Testis (tissue), 2 donors: ENCODE measurements at regions not wholly inside any gene's neighbourhood (a gene's known extent, or its start where the extent isn't known, plus 50 kb on each side); places are given as distances from the start of the nearest gene placed in this dataset.

ENCODE experiments used
- DNase-seq: peaks from one replicate; pipeline ENCODE4 v3.0.0-alpha.2; 2019
- H3K27ac ChIP-seq, 2 donors: fragments of 200-600 bp; sonication (generic); one replicate each; pipeline ENCODE4 v1.5.1; 2019
- H3K27me3 ChIP-seq: fragments of 200-600 bp; sonication (generic); one replicate; pipeline ENCODE4 v1.5.1; 2019
- H3K36me3 ChIP-seq: fragments of 200-600 bp; sonication (generic); one replicate; pipeline ENCODE4 v1.5.1; 2017; ENCODE audit warnings: low read depth; ENCODE audit errors: missing control alignments
- H3K4me1 ChIP-seq: fragments of 200-600 bp; sonication (generic); one replicate; pipeline ENCODE4 v1.5.1; 2019
- H3K4me3 ChIP-seq, 2 donors: fragments of 200-600 bp; sonication (generic); one replicate each; pipeline ENCODE4 v1.5.1; 2017 to 2019
- H3K9me3 ChIP-seq: fragments of 200-600 bp; sonication (generic); one replicate; pipeline ENCODE4 v1.5.1; 2017
- POLR2A ChIP-seq: fragments of 450-650 bp; IDR thresholded peaks from one replicate; pipeline ENCODE4 v1.6.1; 2017; ENCODE audit warnings: antibody characterized with exemption, mild to moderate bottlenecking, moderate library complexity
- WGBS, 2 donors: methylation state at CpG; one replicate each; pipeline ENCODE4 v1.1.5; 2018; 5-methylcytosine and 5-hydroxymethylcytosine counted together
- intact Hi-C: fragments of 100-400 bp; cut with DNase I; formaldehyde crosslinking; loops from one replicate; pipeline ENCODE4 v1.15.1; 2023; ENCODE audit warnings: low total_unique reads
- TF ChIP-seq, protein P1 (sequence below), 3 experiments: fragments of 450-650 bp in 2 of 3; fragments of 200-600 bp in 1 of 3; sonication (generic) in 1 of 3; IDR thresholded peaks; one replicate each; pipeline ENCODE4 v1.5.1; 2016 to 2019; ENCODE audit warnings: antibody characterized with exemption in 3 of 3, mild to moderate bottlenecking in 2 of 3, moderate library complexity in 1 of 3

- no peaks in the 10 kb centered on the region for H3K36me3 ChIP-seq
- intact Hi-C loops = no loop called here
- no peaks in the 10 kb centered on the region for H3K4me1 ChIP-seq
- no peak overlapping the region for H3K4me3 ChIP-seq
- DNase-seq = no peak
- no peak overlapping the region for H3K27ac ChIP-seq
- H3K9me3 ChIP-seq = no peaks in the 10 kb centered on the region
- TF ChIP-seq, protein P1, sequence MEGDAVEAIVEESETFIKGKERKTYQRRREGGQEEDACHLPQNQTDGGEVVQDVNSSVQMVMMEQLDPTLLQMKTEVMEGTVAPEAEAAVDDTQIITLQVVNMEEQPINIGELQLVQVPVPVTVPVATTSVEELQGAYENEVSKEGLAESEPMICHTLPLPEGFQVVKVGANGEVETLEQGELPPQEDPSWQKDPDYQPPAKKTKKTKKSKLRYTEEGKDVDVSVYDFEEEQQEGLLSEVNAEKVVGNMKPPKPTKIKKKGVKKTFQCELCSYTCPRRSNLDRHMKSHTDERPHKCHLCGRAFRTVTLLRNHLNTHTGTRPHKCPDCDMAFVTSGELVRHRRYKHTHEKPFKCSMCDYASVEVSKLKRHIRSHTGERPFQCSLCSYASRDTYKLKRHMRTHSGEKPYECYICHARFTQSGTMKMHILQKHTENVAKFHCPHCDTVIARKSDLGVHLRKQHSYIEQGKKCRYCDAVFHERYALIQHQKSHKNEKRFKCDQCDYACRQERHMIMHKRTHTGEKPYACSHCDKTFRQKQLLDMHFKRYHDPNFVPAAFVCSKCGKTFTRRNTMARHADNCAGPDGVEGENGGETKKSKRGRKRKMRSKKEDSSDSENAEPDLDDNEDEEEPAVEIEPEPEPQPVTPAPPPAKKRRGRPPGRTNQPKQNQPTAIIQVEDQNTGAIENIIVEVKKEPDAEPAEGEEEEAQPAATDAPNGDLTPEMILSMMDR (IDR thresholded peaks at IDR 0.05) = no peak
- no peak for TF ChIP-seq POLR2A
- WGBS, 2 donors = 49 to 52% methylated on average over 2 of the region's 2 CpGs
- no peaks in the 10 kb centered on the region for H3K27me3 ChIP-seq
Observed at GRCh38 chr12:93279565-93280412, 97.9 kb upstream of the NUDT4 start.

DNA sequence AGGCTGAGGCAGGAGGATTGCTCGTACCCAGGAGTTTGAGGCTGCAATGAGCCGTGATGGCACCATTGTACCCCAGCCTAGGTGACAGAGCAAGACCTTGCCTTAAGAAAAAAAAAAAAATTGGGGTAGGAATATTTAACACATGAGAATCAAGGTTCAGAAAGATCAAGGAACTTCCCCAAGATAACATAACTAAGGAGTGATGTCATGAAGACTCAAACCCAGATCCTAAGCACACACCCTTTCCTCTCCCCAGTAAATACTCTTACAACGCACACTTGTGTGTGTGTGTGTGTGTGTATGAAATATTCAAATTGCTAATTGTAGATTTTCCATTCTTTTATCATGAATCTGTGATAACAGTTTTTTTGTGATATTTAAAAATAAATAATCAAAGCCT is 90.6 kb upstream of the NUDT4 start:
- Histone ChIP-seq H3K27ac (no peak overlapping the region), H3K27me3 (no peaks in the 10 kb centered on the region), H3K4me3 (no peak overlapping the region), H3K4me1 (no peaks in the 10 kb centered on the region), H3K9me3 (no peaks in the 10 kb centered on the region), H3K36me3 (no peaks in the 10 kb centered on the region)
- WGBS, 2 donors = 61 to 84% methylated on average over 3 of the region's 3 CpGs
- no peak for DNase-seq
- intact Hi-C loops = no loop called here
- TF ChIP-seq, protein P1 (IDR thresholded peaks at IDR 0.05) = no peak
- TF ChIP-seq POLR2A = no peak

DNA sequence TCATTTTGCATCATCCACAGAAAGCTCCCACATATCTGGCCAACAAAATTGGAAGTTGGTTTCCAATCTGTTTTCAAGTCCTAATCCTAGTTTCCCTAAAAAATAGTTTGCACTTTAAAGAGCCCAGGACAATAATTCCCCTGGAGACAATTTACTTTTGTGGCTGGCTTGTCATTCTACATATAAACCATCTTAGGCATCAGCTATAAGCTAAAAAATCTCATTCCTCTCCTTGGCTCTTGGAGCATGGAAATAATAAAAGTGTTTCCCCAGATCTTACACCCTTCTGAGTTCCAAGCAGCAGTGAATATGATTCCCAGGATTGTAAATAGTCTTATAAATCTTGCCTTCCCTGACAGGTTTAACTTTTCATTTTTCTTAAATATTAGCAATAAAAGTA is 89.1 kb upstream of the NUDT4 start:
- Histone ChIP-seq H3K4me1 (no peaks in the 10 kb centered on the region), H3K27ac (no peak overlapping the region), H3K9me3 (no peaks in the 10 kb centered on the region), H3K4me3 (no peak overlapping the region), H3K36me3 (no peaks in the 10 kb centered on the region), H3K27me3 (no peaks in the 10 kb centered on the region)
- intact Hi-C loops = no loop called here
- TF ChIP-seq, protein P1 (IDR thresholded peaks at IDR 0.05) = no peak
- DNase-seq = no peak

DNA sequence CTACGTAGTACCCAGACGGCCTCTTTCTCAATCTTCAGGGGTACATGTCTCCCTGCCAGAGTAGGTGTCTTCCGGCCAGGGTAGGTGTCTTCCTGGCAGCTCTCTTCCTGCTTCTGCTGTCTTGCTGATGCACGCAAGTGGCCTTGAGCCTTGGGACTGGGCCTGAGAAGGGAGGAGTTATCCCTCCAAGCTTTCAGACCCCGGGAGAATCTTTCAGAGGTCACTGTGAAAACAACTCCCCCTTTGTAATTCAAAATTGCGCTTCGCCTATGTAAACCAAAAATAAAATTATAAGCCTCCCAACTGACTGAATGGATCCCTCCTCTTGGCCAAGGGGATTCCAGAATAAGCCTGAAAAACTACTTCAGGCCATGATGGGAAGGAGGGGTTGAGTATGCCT is 87.3 kb upstream of the NUDT4 start:
- H3K27me3 ChIP-seq = no peaks in the 10 kb centered on the region
- TF ChIP-seq, protein P1 (IDR thresholded peaks at IDR 0.05) = no peak
- TF ChIP-seq POLR2A = no peak
- no peaks in the 10 kb centered on the region for H3K4me1 ChIP-seq
- H3K9me3 ChIP-seq = no peaks in the 10 kb centered on the region
- H3K36me3 ChIP-seq = no peaks in the 10 kb centered on the region
- no peak overlapping the region for H3K27ac ChIP-seq
- DNase-seq = no peak
- intact Hi-C loops = no loop called here
- 81 to 84% methylated on average over 6 to 7 of the region's 7 CpGs for WGBS, 2 donors
- no peak overlapping the region for H3K4me3 ChIP-seq

GRCh38 chr12:93292213-93292612 is 85.5 kb upstream of the NUDT4 start:
- Histone ChIP-seq H3K9me3 (no peaks in the 10 kb centered on the region), H3K4me1 (peaks cover 3% of the 10 kb centered on the region), H3K27ac (no peak overlapping the region), H3K27me3 (no peaks in the 10 kb centered on the region), H3K4me3 (no peak overlapping the region), H3K36me3 (no peaks in the 10 kb centered on the region)
- TF ChIP-seq, protein P1 (IDR thresholded peaks at IDR 0.05) = no peak
- no peak for TF ChIP-seq POLR2A
- DNase-seq = no peak
- intact Hi-C loops = no loop called here
- WGBS, 2 donors = 95 to 97% methylated on average over 6 of the region's 6 CpGs
